ENCODE measurements at regions not wholly inside any gene's neighbourhood (a gene's known extent, or its start where the extent isn't known, plus 50 kb on each side); places are given as distances from the start of the nearest gene placed in this dataset.
"Not testable (repeated sequence)": the region's sequence is repeated elsewhere in the genome, so short reads cannot be mapped to it uniquely, and the experiment has no call there.

GRCh38 chr2:47964277-47964676, 58.0 kb upstream of the FBXO11 start:
- in situ Hi-C loops (cut with HindIII; ENCODE audit: low pct_unique_long_range_greater_than_20kb, low sequenced_read_pairs) = no loop called here
- no peak for TF ChIP-seq JUND (IDR thresholded peaks at IDR 0.05; ENCODE audit: low read depth)
- no peak for DNase-seq (ENCODE audit: low read depth in 1 of 2, low spot score in 1 of 2)

GRCh38 chr2:47964722-47965434, 58.6 kb upstream of the FBXO11 start:
- TF ChIP-seq JUND (IDR thresholded peaks at IDR 0.05; ENCODE audit: low read depth) = no peak
- in situ Hi-C loops (cut with HindIII; ENCODE audit: low pct_unique_long_range_greater_than_20kb, low sequenced_read_pairs) = no loop called here
- peak in 1 of 2 experiments; percentile 81 for DNase-seq (ENCODE audit: low read depth in 1 of 2, low spot score in 1 of 2)

GRCh38 chr2:47976728-47977127, 70.4 kb upstream of the FBXO11 start:
- in situ Hi-C loops (cut with HindIII; ENCODE audit: low pct_unique_long_range_greater_than_20kb, low sequenced_read_pairs) = not testable (repeated sequence)

GRCh38 chr2:47984041-47984440, 77.7 kb upstream of the FBXO11 start:
- DNase-seq (ENCODE audit: low read depth in 1 of 2, low spot score in 1 of 2) = no peak
- no peak for TF ChIP-seq JUND (IDR thresholded peaks at IDR 0.05; ENCODE audit: low read depth)
- in situ Hi-C loops (cut with HindIII; ENCODE audit: low pct_unique_long_range_greater_than_20kb, low sequenced_read_pairs) = no loop called here

More at GRCh38 chr2:47976728-47977127, 70.4 kb upstream of the FBXO11 start:
- DNase-seq (ENCODE audit: low read depth in 1 of 2, low spot score in 1 of 2) = not testable (repeated sequence)

- DNase-seq (ENCODE audit: low read depth in 1 of 2, low spot score in 1 of 2) = no peak
- TF ChIP-seq JUND (IDR thresholded peaks at IDR 0.05; ENCODE audit: low read depth) = no peak
- in situ Hi-C loops (cut with HindIII; ENCODE audit: low pct_unique_long_range_greater_than_20kb, low sequenced_read_pairs) = no loop called here
Observed at GRCh38 chr2:47990503-47990902, 84.2 kb upstream of the FBXO11 start.

- no peak for DNase-seq (ENCODE audit: low read depth in 1 of 2, low spot score in 1 of 2)
- no peak for TF ChIP-seq JUND (IDR thresholded peaks at IDR 0.05; ENCODE audit: low read depth)
- in situ Hi-C loops (cut with HindIII; ENCODE audit: low pct_unique_long_range_greater_than_20kb, low sequenced_read_pairs) = no loop called here
Observed at GRCh38 chr2:47992671-47993070, 86.4 kb upstream of the FBXO11 start.

GRCh38 chr2:47996808-47997207, 90.5 kb upstream of the FBXO11 start:
- no peak for DNase-seq (ENCODE audit: low read depth in 1 of 2, low spot score in 1 of 2)
- in situ Hi-C loops (cut with HindIII; ENCODE audit: low pct_unique_long_range_greater_than_20kb, low sequenced_read_pairs) = no loop called here
- TF ChIP-seq JUND (IDR thresholded peaks at IDR 0.05; ENCODE audit: low read depth) = no peak

- in situ Hi-C loops (cut with HindIII; ENCODE audit: low pct_unique_long_range_greater_than_20kb, low sequenced_read_pairs) = no loop called here
- TF ChIP-seq JUND (IDR thresholded peaks at IDR 0.05; ENCODE audit: low read depth) = no peak
- DNase-seq (ENCODE audit: low read depth in 1 of 2, low spot score in 1 of 2) = no peak
Observed at GRCh38 chr2:47999512-47999911, 93.2 kb upstream of the FBXO11 start.

- DNase-seq (ENCODE audit: low read depth in 1 of 2, low spot score in 1 of 2) = no peak
- TF ChIP-seq JUND (IDR thresholded peaks at IDR 0.05; ENCODE audit: low read depth) = no peak
- in situ Hi-C loops (cut with HindIII; ENCODE audit: low pct_unique_long_range_greater_than_20kb, low sequenced_read_pairs) = no loop called here
Observed at GRCh38 chr2:48001498-48001897, 95.2 kb upstream of the FBXO11 start.

GRCh38 chr2:48006094-48006493, 99.8 kb upstream of the FBXO11 start:
- in situ Hi-C loops (cut with HindIII; ENCODE audit: low pct_unique_long_range_greater_than_20kb, low sequenced_read_pairs) = no loop called here
- no peak for DNase-seq (ENCODE audit: low read depth in 1 of 2, low spot score in 1 of 2)
- no peak for TF ChIP-seq JUND (IDR thresholded peaks at IDR 0.05; ENCODE audit: low read depth)

GRCh38 chr2:48007699-48008268, 101.5 kb upstream of the FBXO11 start:
- DNase-seq (ENCODE audit: low read depth in 1 of 2, low spot score in 1 of 2) = no peak
- no peak for TF ChIP-seq JUND (IDR thresholded peaks at IDR 0.05; ENCODE audit: low read depth)
- in situ Hi-C loops (cut with HindIII; ENCODE audit: low pct_unique_long_range_greater_than_20kb, low sequenced_read_pairs) = no loop called here

- in situ Hi-C loops (cut with HindIII; ENCODE audit: low pct_unique_long_range_greater_than_20kb, low sequenced_read_pairs) = no loop called here
- DNase-seq (ENCODE audit: low read depth in 1 of 2, low spot score in 1 of 2) = no peak
- no peak for TF ChIP-seq JUND (IDR thresholded peaks at IDR 0.05; ENCODE audit: low read depth)
Observed at GRCh38 chr2:48009256-48009655, 103.0 kb upstream of the FBXO11 start.

- TF ChIP-seq JUND (IDR thresholded peaks at IDR 0.05; ENCODE audit: low read depth) = no peak
- DNase-seq (ENCODE audit: low read depth in 1 of 2, low spot score in 1 of 2) = no peak
- in situ Hi-C loops (cut with HindIII; ENCODE audit: low pct_unique_long_range_greater_than_20kb, low sequenced_read_pairs) = no loop called here
Observed at GRCh38 chr2:48015421-48015820, 109.1 kb upstream of the FBXO11 start.
